HG03354 (cell line): ENCODE measurements at regions not wholly inside any gene's neighbourhood (a gene's known extent, or its start where the extent isn't known, plus 50 kb on each side); places are given as distances from the start of the nearest gene placed in this dataset.
A peak's percentile ranks its signal among the peaks of the same experiment; 100 is the strongest.

Experiments used
- ATAC-seq: cut with Tn5 transposase; IDR thresholded peaks from one replicate; pipeline ENCODE4 v1.9.1; 2021; ENCODE audit warnings: mild to moderate bottlenecking; ENCODE audit not compliant: unreplicated experiment, poor library complexity, severe bottlenecking

GRCh38 chr5:107168848-107169752 is 501.6 kb downstream of the EFNA5 start:
- ATAC-seq, result no peak

GRCh38 chr5:107168086-107168485 is 502.7 kb downstream of the EFNA5 start:
- ATAC-seq, result no peak

- no peak for ATAC-seq
These were observed 505.4 kb downstream of the EFNA5 start for GRCh38 chr5:107165296-107165695.

GRCh38 chr5:107157809-107158208 is 512.9 kb downstream of the EFNA5 start:
- ATAC-seq, result no peak

- ATAC-seq, result no peak
These were observed 515.0 kb downstream of the EFNA5 start for GRCh38 chr5:107155707-107156106.

GRCh38 chr5:107154593-107154992 is 516.1 kb downstream of the EFNA5 start:
- ATAC-seq, result no peak

- no peak for ATAC-seq
These were observed 517.5 kb downstream of the EFNA5 start for GRCh38 chr5:107153283-107153682.

GRCh38 chr5:107149243-107150005 is 521.3 kb downstream of the EFNA5 start:
- ATAC-seq, result peak; percentile 96

- no peak for ATAC-seq
These were observed 523.1 kb downstream of the EFNA5 start for GRCh38 chr5:107147589-107147988.

- ATAC-seq, result no peak
These were observed 523.8 kb downstream of the EFNA5 start for GRCh38 chr5:107146901-107147300.

GRCh38 chr5:107135391-107135790 is 535.3 kb downstream of the EFNA5 start:
- no peak for ATAC-seq

GRCh38 chr5:107134931-107135330 is 535.8 kb downstream of the EFNA5 start:
- ATAC-seq, result no peak

GRCh38 chr5:107129051-107129450 is 541.7 kb downstream of the EFNA5 start:
- ATAC-seq, result no peak

- ATAC-seq, result no peak
These were observed 542.9 kb downstream of the EFNA5 start for GRCh38 chr5:107127878-107128277.

GRCh38 chr5:107126341-107126740 is 544.4 kb downstream of the EFNA5 start:
- no peak for ATAC-seq

- ATAC-seq, result no peak
These were observed 546.4 kb downstream of the EFNA5 start for GRCh38 chr5:107124376-107124775.

- no peak for ATAC-seq
These were observed 547.7 kb downstream of the EFNA5 start for GRCh38 chr5:107123014-107123413.

- no peak for ATAC-seq
These were observed 548.8 kb downstream of the EFNA5 start for GRCh38 chr5:107121793-107122519.

- no peak for ATAC-seq
These were observed 551.1 kb downstream of the EFNA5 start for GRCh38 chr5:107119656-107120055.
